Mammary epithelial cell (primary cell): ENCODE measurements at regions not wholly inside any gene's neighbourhood (a gene's known extent, or its start where the extent isn't known, plus 50 kb on each side); places are given as distances from the start of the nearest gene placed in this dataset.

ENCODE experiments used
- CTCF ChIP-seq, 2 donors: IDR thresholded peaks in 1 of 2; conservative IDR thresholded peaks in 1 of 2; 2 replicates each; pipeline ENCODE4 v1.5.1; 2011 to 2012; ENCODE audit warnings: inconsistent platforms in 2 of 2, low read length in 2 of 2, mild to moderate bottlenecking in 2 of 2, control low read depth in 1 of 2, low read depth in 1 of 2; ENCODE audit not compliant: insufficient read depth in 1 of 2; ENCODE audit errors: extremely low read depth in 1 of 2
- EZH2 ChIP-seq: IDR thresholded peaks from 2 replicates; pipeline ENCODE4 v1.6.1; 2012; ENCODE audit warnings: low read length, inconsistent platforms, borderline replicate concordance

GRCh38 chr14:66070542-66071319, 415.4 kb upstream of the CCDC196 start:
- TF ChIP-seq EZH2 (no peak), CTCF (conservative IDR thresholded peaks at IDR 0.05 in 1 of 2, IDR thresholded peaks at IDR 0.05 in 1 of 2; ENCODE audit: extremely low read depth in 1 of 2, insufficient read depth in 1 of 2, low read depth in 1 of 2, low read length in 2 of 2) (peak; percentile 72 to 83)
